Activated B cell treated with CpG ODN at 0.5 μM for 24 hours (primary cell): ENCODE measurements at regions not wholly inside any gene's neighbourhood (a gene's known extent, or its start where the extent isn't known, plus 50 kb on each side); places are given as distances from the start of the nearest gene placed in this dataset.

ENCODE experiments used
- ATAC-seq: fragments of 200-7000 bp; cut with Tn5 transposase; one replicate; pipeline ENCODE4 v1.10.0; 2021; ENCODE audit warnings: low read depth, mild to moderate bottlenecking, moderate library complexity
- CTCF ChIA-PET: fragments of 350-600 bp; sonication (Branson Sonifier 250); formaldehyde crosslinking; loops from one replicate; lab custom pipeline; 2021; ENCODE audit warnings: antibody characterized with exemption; lab: Charles Lee
- POLR2A ChIA-PET: fragments of 350-600 bp; sonication (Branson Sonifier 250); formaldehyde crosslinking; loops from one replicate; lab custom pipeline; 2021; ENCODE audit warnings: antibody characterized with exemption; lab: Charles Lee
- DNase-seq: peaks from one replicate; pipeline ENCODE4 v3.0.0; 2022
- H3K27ac Mint-ChIP-seq: one replicate; pipeline ENCODE4 v1.8.0; 2020; ENCODE audit warnings: mixed read lengths
- H3K27me3 Mint-ChIP-seq: one replicate; pipeline ENCODE4 v1.8.0; 2021; ENCODE audit warnings: mixed read lengths
- H3K36me3 Mint-ChIP-seq: one replicate; pipeline ENCODE4 v1.8.0; 2021; ENCODE audit warnings: low read depth, mixed read lengths
- H3K4me1 Mint-ChIP-seq: one replicate; pipeline ENCODE4 v1.8.0; 2021; ENCODE audit warnings: mixed read lengths
- H3K4me3 Mint-ChIP-seq: one replicate; pipeline ENCODE4 v1.8.0; 2020; ENCODE audit warnings: mild to moderate bottlenecking, mixed read lengths
- H3K9me3 Mint-ChIP-seq: one replicate; pipeline ENCODE4 v1.8.0; 2020; ENCODE audit warnings: mixed read lengths
- CTCF ChIP-seq: fragments of 200-600 bp; IDR thresholded peaks from one replicate; pipeline ENCODE4 v1.8.0; 2022; ENCODE audit warnings: antibody characterized with exemption, mild to moderate bottlenecking
- intact Hi-C: fragments of 100-400 bp; cut with micrococcal nuclease; formaldehyde crosslinking; loops from one replicate; pipeline ENCODE4 v1.15.1; 2024

- Mint-ChIP-seq H3K36me3 (no peaks in the 10 kb centered on the region), H3K9me3 (peaks cover 7% of the 10 kb centered on the region), H3K4me3 (no peak overlapping the region), H3K27me3 (no peaks in the 10 kb centered on the region), H3K4me1 (no peaks in the 10 kb centered on the region), H3K27ac (no peak overlapping the region)
- no peak for TF ChIP-seq CTCF
- ATAC-seq (no peak), DNase-seq (no peak)
- ChIA-PET CTCF (no interaction called here), POLR2A (no interaction called here)
- intact Hi-C loops: no loop called here
Measured at GRCh38 chr6:80638213-80639055, 532.0 kb downstream of the BCKDHB start.

- CTCF ChIA-PET: no interaction called here
- ATAC-seq: no peak
- no peak overlapping the region for H3K4me3 Mint-ChIP-seq
- intact Hi-C loops: no loop called here
- H3K27me3 Mint-ChIP-seq: no peaks in the 10 kb centered on the region
- H3K27ac Mint-ChIP-seq: no peak overlapping the region
- H3K4me1 Mint-ChIP-seq: no peaks in the 10 kb centered on the region
- POLR2A ChIA-PET: no interaction called here
- H3K36me3 Mint-ChIP-seq: no peaks in the 10 kb centered on the region
- peaks cover 7% of the 10 kb centered on the region for H3K9me3 Mint-ChIP-seq
- no peak for DNase-seq
- TF ChIP-seq CTCF: no peak
Measured at GRCh38 chr6:80637312-80637711, 530.8 kb downstream of the BCKDHB start.

DNA sequence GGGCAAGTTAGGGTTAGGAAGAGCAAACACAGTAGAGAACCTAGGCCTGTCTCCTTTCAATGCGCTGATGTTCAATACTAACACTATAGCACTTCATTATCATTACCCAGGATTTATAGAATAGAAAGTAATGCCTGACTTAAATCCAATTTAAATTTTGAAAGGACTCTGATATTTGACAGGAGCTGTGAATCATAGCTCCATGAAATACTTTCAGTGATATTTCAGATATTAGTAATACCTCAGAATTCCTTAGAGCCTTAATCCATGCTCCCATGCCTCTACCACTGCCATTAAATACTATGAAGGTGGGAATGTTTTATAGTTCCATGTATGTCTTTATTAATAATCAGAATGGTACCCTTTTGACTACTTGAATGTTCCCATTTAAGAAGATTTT lies 530.2 kb downstream of the BCKDHB start:
- ATAC-seq (no peak), DNase-seq (no peak)
- no peaks in the 10 kb centered on the region for H3K27me3 Mint-ChIP-seq
- H3K27ac Mint-ChIP-seq: no peak overlapping the region
- ChIA-PET POLR2A (no interaction called here), CTCF (no interaction called here)
- no peaks in the 10 kb centered on the region for H3K4me1 Mint-ChIP-seq
- intact Hi-C loops: no loop called here
- peaks cover 7% of the 10 kb centered on the region for H3K9me3 Mint-ChIP-seq
- no peak overlapping the region for H3K4me3 Mint-ChIP-seq
- no peaks in the 10 kb centered on the region for H3K36me3 Mint-ChIP-seq
- no peak for TF ChIP-seq CTCF

GRCh38 chr6:80633412-80633811 lies 526.9 kb downstream of the BCKDHB start:
- POLR2A ChIA-PET: no interaction called here
- no peak overlapping the region for H3K4me3 Mint-ChIP-seq
- intact Hi-C loops: no loop called here
- TF ChIP-seq CTCF: no peak
- H3K4me1 Mint-ChIP-seq: no peaks in the 10 kb centered on the region
- H3K27ac Mint-ChIP-seq: no peak overlapping the region
- CTCF ChIA-PET: no interaction called here
- peaks cover 9% of the 10 kb centered on the region for H3K9me3 Mint-ChIP-seq
- no peaks in the 10 kb centered on the region for H3K27me3 Mint-ChIP-seq
- H3K36me3 Mint-ChIP-seq: no peaks in the 10 kb centered on the region
- ATAC-seq (no peak), DNase-seq (no peak)

DNA sequence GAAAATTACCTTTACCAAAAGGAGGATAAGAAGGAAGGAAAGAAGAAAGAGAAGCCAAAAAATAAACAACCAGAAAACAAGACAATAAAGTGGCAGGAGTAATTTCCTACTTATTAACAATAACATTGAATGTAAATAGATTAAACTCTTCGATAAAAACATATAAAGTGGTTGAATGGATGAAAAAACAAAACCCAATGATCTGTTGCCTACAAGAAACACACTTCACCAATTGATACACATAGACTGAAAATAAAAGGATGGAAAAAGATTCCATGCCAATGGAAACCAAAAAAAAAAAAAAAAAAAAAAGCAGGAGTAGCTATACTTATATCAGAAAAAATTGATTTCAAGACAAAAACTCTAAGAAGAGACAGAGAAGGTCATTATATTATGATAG lies 518.9 kb downstream of the BCKDHB start:
- no peaks in the 10 kb centered on the region for H3K36me3 Mint-ChIP-seq
- H3K27ac Mint-ChIP-seq: no peak overlapping the region

More for the DNA sequence above, 518.9 kb downstream of the BCKDHB start:
- ATAC-seq (no peak), DNase-seq (no peak)
- ChIA-PET CTCF (no interaction called here), POLR2A (no interaction called here)
- Mint-ChIP-seq H3K4me3 (no peak overlapping the region), H3K27me3 (no peaks in the 10 kb centered on the region), H3K4me1 (no peaks in the 10 kb centered on the region), H3K9me3 (peaks cover 17% of the 10 kb centered on the region)
- TF ChIP-seq CTCF: no peak
- intact Hi-C loops: no loop called here
